Esophagus squamous epithelium (tissue), 5 donors: ENCODE measurements at regions not wholly inside any gene's neighbourhood (a gene's known extent, or its start where the extent isn't known, plus 50 kb on each side); places are given as distances from the start of the nearest gene placed in this dataset.

Source experiments
- DNase-seq: peaks from one replicate; lab custom pipeline; 2025; lab: John Stamatoyannopoulos, UW
- H3K27ac ChIP-seq, 4 donors: fragments of 200-600 bp; sonication (generic); one replicate each; pipeline ENCODE4 v1.5.1; 2016 to 2019; ENCODE audit warnings: mild to moderate bottlenecking in 1 of 4
- H3K27me3 ChIP-seq, 4 donors: fragments of 200-600 bp; sonication (generic); 1 replicate in 3 of 4; 2 replicates in 1 of 4; pipeline versions ENCODE4 v1.5.1 to v1.6.0; 2017 to 2021; ENCODE audit warnings: antibody characterized with exemption in 1 of 4
- H3K36me3 ChIP-seq, 3 donors: fragments of 200-600 bp; sonication (generic); one replicate each; pipeline ENCODE4 v1.5.1; 2016 to 2019
- H3K4me1 ChIP-seq, 3 donors: fragments of 200-600 bp; sonication (generic); one replicate each; pipeline ENCODE4 v1.5.1; 2017 to 2019
- H3K4me3 ChIP-seq, 4 donors: fragments of 200-600 bp; sonication (generic); 1 replicate in 3 of 4; 2 replicates in 1 of 4; pipeline ENCODE4 v1.5.1; 2016 to 2019; ENCODE audit warnings: mild to moderate bottlenecking in 2 of 4, moderate library complexity in 1 of 4
- H3K9me3 ChIP-seq, 3 donors: fragments of 200-600 bp; sonication (generic); one replicate each; pipeline ENCODE4 v1.5.1; 2016 to 2019
- CTCF ChIP-seq, 6 experiments: fragments of 450-650 bp in 4 of 6; fragments of 200-600 bp in 2 of 6; sonication (generic) in 2 of 6; IDR thresholded peaks; one replicate each; pipeline ENCODE4 v1.5.1; 2016 to 2019; ENCODE audit warnings: antibody characterized with exemption in 6 of 6, mild to moderate bottlenecking in 4 of 6, moderate library complexity in 4 of 6
- POLR2A ChIP-seq, 4 donors: fragments of 450-650 bp; IDR thresholded peaks; one replicate each; pipeline ENCODE4 v1.6.1; 2017; ENCODE audit warnings: antibody characterized with exemption in 4 of 4, mild to moderate bottlenecking in 4 of 4, moderate library complexity in 3 of 4
- WGBS, 2 donors: methylation state at CpG; one replicate each; pipeline ENCODE4 v1.1.5; 2018; 5-methylcytosine and 5-hydroxymethylcytosine counted together
- intact Hi-C: fragments of 100-400 bp; cut with DNase I; formaldehyde crosslinking; loops from one replicate; pipeline ENCODE4 v1.15.0; 2022
- donor health status: DM: yes; HTN: yes; CAD: no.

GRCh38 chr5:113680534-113680933 lies 167.0 kb downstream of the YTHDC2 start:
- WGBS, 2 donors: 50 to 51% methylated on average over 2 of the region's 2 CpGs
- DNase-seq: no peak
- Histone ChIP-seq H3K27ac (no peak overlapping the region), H3K4me1 (no peaks in the 10 kb centered on the region), H3K4me3 (no peak overlapping the region), H3K9me3 (no peaks in the 10 kb centered on the region), H3K36me3 (no peaks in the 10 kb centered on the region), H3K27me3 (no peaks in the 10 kb centered on the region)
- TF ChIP-seq CTCF (IDR thresholded peaks at IDR 0.05): no peak
- no peak for TF ChIP-seq POLR2A (IDR thresholded peaks at IDR 0.05)
- intact Hi-C loops: no loop called here

- no peak for DNase-seq
- H3K27ac ChIP-seq: no peak overlapping the region
- intact Hi-C loops: no loop called here
- no peak for TF ChIP-seq POLR2A (IDR thresholded peaks at IDR 0.05)
- peak in 1 of 6 experiments; percentile 28 for TF ChIP-seq CTCF (IDR thresholded peaks at IDR 0.05)
- H3K36me3 ChIP-seq: no peaks in the 10 kb centered on the region
- 42 to 50% methylated on average over 6 to 7 of the region's 7 CpGs for WGBS, 2 donors
- H3K27me3 ChIP-seq: no peaks in the 10 kb centered on the region
- H3K9me3 ChIP-seq: no peaks in the 10 kb centered on the region
- H3K4me1 ChIP-seq: no peaks in the 10 kb centered on the region
- H3K4me3 ChIP-seq: no peak overlapping the region
Measured at GRCh38 chr5:113682497-113683136, 169.1 kb downstream of the YTHDC2 start.

- WGBS, 2 donors: 47 to 76% methylated on average over 2 of the region's 2 CpGs
- no peak overlapping the region for H3K27ac ChIP-seq
- no peak for TF ChIP-seq POLR2A (IDR thresholded peaks at IDR 0.05)
- TF ChIP-seq CTCF (IDR thresholded peaks at IDR 0.05): no peak
- H3K4me3 ChIP-seq: no peak overlapping the region
- H3K36me3 ChIP-seq: no peaks in the 10 kb centered on the region
- intact Hi-C loops: no loop called here
- H3K4me1 ChIP-seq: no peaks in the 10 kb centered on the region
- DNase-seq: no peak
- H3K27me3 ChIP-seq: no peaks in the 10 kb centered on the region
- no peaks in the 10 kb centered on the region for H3K9me3 ChIP-seq
Measured at GRCh38 chr5:113683211-113683610, 169.7 kb downstream of the YTHDC2 start.

- TF ChIP-seq POLR2A (IDR thresholded peaks at IDR 0.05) (no peak), CTCF (IDR thresholded peaks at IDR 0.05) (no peak)
- no peaks in the 10 kb centered on the region for H3K4me1 ChIP-seq
- DNase-seq: no peak
- WGBS, 2 donors: 80 to 100% methylated on average over 2 of the region's 3 CpGs
- no peaks in the 10 kb centered on the region for H3K27me3 ChIP-seq
- H3K4me3 ChIP-seq: no peak overlapping the region
- no peaks in the 10 kb centered on the region for H3K9me3 ChIP-seq
- intact Hi-C loops: no loop called here
- no peak overlapping the region for H3K27ac ChIP-seq
- H3K36me3 ChIP-seq: no peaks in the 10 kb centered on the region
Measured at GRCh38 chr5:113686599-113686998, 173.1 kb downstream of the YTHDC2 start.

GRCh38 chr5:113689647-113690046 lies 176.2 kb downstream of the YTHDC2 start:
- Histone ChIP-seq H3K9me3 (no peaks in the 10 kb centered on the region), H3K27ac (no peak overlapping the region), H3K4me1 (no peaks in the 10 kb centered on the region), H3K4me3 (no peak overlapping the region), H3K27me3 (peaks cover 0 to 19% (median 0%) of the 10 kb centered on the region in 4 donors), H3K36me3 (no peaks in the 10 kb centered on the region)
- intact Hi-C loops: no loop called here
- 50% methylated on average over 1 of the region's 1 CpG for WGBS, 2 donors
- TF ChIP-seq POLR2A (IDR thresholded peaks at IDR 0.05) (no peak), CTCF (IDR thresholded peaks at IDR 0.05) (no peak)
- no peak for DNase-seq
